ENCODE measurements at regions not wholly inside any gene's neighbourhood (a gene's known extent, or its start where the extent isn't known, plus 50 kb on each side); places are given as distances from the start of the nearest gene placed in this dataset.

- DNase-seq (ENCODE audit: low read depth in 2 of 3, low spot score in 1 of 3) = no peak
These were observed 427.2 kb downstream of the FAT4 start for GRCh38 chr4:125741825-125742452.

- no peak for DNase-seq (ENCODE audit: low read depth in 2 of 3, low spot score in 1 of 3)
These were observed 430.2 kb downstream of the FAT4 start for GRCh38 chr4:125744891-125745364.

- DNase-seq (ENCODE audit: low read depth in 2 of 3, low spot score in 1 of 3) = no peak
These were observed 434.6 kb downstream of the FAT4 start for GRCh38 chr4:125749354-125749753.

GRCh38 chr4:125750399-125750798, 435.6 kb downstream of the FAT4 start:
- no peak for DNase-seq (ENCODE audit: low read depth in 2 of 3, low spot score in 1 of 3)

- no peak for DNase-seq (ENCODE audit: low read depth in 2 of 3, low spot score in 1 of 3)
These were observed 436.2 kb downstream of the FAT4 start for GRCh38 chr4:125750828-125751466.

GRCh38 chr4:125758438-125758837, 443.7 kb downstream of the FAT4 start:
- DNase-seq (ENCODE audit: low read depth in 2 of 3, low spot score in 1 of 3) = no peak

- DNase-seq (ENCODE audit: low read depth in 2 of 3, low spot score in 1 of 3) = no peak
These were observed 445.6 kb downstream of the FAT4 start for GRCh38 chr4:125760201-125760819.

- no peak for DNase-seq (ENCODE audit: low read depth in 2 of 3, low spot score in 1 of 3)
These were observed 446.2 kb downstream of the FAT4 start for GRCh38 chr4:125760956-125761355.

GRCh38 chr4:125762537-125762936, 447.8 kb downstream of the FAT4 start:
- no peak for DNase-seq (ENCODE audit: low read depth in 2 of 3, low spot score in 1 of 3)

GRCh38 chr4:125765941-125766340, 451.2 kb downstream of the FAT4 start:
- DNase-seq (ENCODE audit: low read depth in 2 of 3, low spot score in 1 of 3) = no peak

- DNase-seq (ENCODE audit: low read depth in 2 of 3, low spot score in 1 of 3) = no peak
These were observed 456.2 kb downstream of the FAT4 start for GRCh38 chr4:125770814-125771398.

GRCh38 chr4:125772680-125773079, 457.9 kb downstream of the FAT4 start:
- DNase-seq (ENCODE audit: low read depth in 2 of 3, low spot score in 1 of 3) = no peak

GRCh38 chr4:125773502-125773901, 458.7 kb downstream of the FAT4 start:
- DNase-seq (ENCODE audit: low read depth in 2 of 3, low spot score in 1 of 3) = no peak

GRCh38 chr4:125773931-125774330, 459.2 kb downstream of the FAT4 start:
- DNase-seq (ENCODE audit: low read depth in 2 of 3, low spot score in 1 of 3) = no peak

GRCh38 chr4:125776146-125776545, 461.4 kb downstream of the FAT4 start:
- DNase-seq (ENCODE audit: low read depth in 2 of 3, low spot score in 1 of 3) = no peak

- DNase-seq (ENCODE audit: low read depth in 2 of 3, low spot score in 1 of 3) = no peak
These were observed 465.4 kb downstream of the FAT4 start for GRCh38 chr4:125780164-125780563.

- no peak for DNase-seq (ENCODE audit: low read depth in 2 of 3, low spot score in 1 of 3)
These were observed 466.0 kb downstream of the FAT4 start for GRCh38 chr4:125780747-125781146.

- no peak for DNase-seq (ENCODE audit: low read depth in 2 of 3, low spot score in 1 of 3)
These were observed 466.9 kb downstream of the FAT4 start for GRCh38 chr4:125781651-125782050.

- DNase-seq (ENCODE audit: low read depth in 2 of 3, low spot score in 1 of 3) = no peak
These were observed 470.0 kb downstream of the FAT4 start for GRCh38 chr4:125784741-125785140.

GRCh38 chr4:125787707-125788106, 473.0 kb downstream of the FAT4 start:
- DNase-seq (ENCODE audit: low read depth in 2 of 3, low spot score in 1 of 3) = no peak

- DNase-seq (ENCODE audit: low read depth in 2 of 3, low spot score in 1 of 3) = no peak
These were observed 474.3 kb downstream of the FAT4 start for GRCh38 chr4:125789023-125789422.

- DNase-seq (ENCODE audit: low read depth in 2 of 3, low spot score in 1 of 3) = no peak
These were observed 477.1 kb downstream of the FAT4 start for GRCh38 chr4:125791896-125792295.

All from stimulated activated CD4-positive, alpha-beta T cell treated with anti-CD3 and anti-CD28 coated beads, Interleukin-12 subunit alpha, Interleukin-12 subunit beta, amount 100 ng/mL, for 48 hours (primary cell).